ENCODE measurements at regions not wholly inside any gene's neighbourhood (a gene's known extent, or its start where the extent isn't known, plus 50 kb on each side); places are given as distances from the start of the nearest gene placed in this dataset.

DNA sequence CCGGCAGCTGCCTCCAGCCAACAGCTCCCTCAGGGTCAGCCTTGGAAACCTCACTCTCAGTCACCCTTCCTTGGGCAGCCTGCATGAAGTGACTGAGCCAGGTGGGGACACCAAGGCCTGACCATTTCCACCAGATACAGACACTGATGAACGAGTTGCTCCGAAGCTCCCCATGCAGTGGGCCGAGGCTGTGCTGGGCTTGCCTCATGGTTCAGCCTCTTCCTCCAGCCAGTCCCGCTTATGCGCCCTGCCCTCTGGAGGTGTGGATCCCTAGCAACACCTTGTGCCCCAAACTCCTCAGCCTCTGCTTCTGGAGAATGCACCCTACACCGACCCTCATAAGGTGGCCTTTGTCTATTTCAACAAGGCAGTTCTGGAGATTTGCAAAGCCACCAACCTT lies 236.0 kb downstream of the RRAGC start:
- DNase-seq (ENCODE audit: extremely low read depth, low read depth), result no peak
- TF ChIP-seq, protein P1, sequence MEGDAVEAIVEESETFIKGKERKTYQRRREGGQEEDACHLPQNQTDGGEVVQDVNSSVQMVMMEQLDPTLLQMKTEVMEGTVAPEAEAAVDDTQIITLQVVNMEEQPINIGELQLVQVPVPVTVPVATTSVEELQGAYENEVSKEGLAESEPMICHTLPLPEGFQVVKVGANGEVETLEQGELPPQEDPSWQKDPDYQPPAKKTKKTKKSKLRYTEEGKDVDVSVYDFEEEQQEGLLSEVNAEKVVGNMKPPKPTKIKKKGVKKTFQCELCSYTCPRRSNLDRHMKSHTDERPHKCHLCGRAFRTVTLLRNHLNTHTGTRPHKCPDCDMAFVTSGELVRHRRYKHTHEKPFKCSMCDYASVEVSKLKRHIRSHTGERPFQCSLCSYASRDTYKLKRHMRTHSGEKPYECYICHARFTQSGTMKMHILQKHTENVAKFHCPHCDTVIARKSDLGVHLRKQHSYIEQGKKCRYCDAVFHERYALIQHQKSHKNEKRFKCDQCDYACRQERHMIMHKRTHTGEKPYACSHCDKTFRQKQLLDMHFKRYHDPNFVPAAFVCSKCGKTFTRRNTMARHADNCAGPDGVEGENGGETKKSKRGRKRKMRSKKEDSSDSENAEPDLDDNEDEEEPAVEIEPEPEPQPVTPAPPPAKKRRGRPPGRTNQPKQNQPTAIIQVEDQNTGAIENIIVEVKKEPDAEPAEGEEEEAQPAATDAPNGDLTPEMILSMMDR (IDR thresholded peaks at IDR 0.05; ENCODE audit: low read depth, low read length), result no peak

DNA sequence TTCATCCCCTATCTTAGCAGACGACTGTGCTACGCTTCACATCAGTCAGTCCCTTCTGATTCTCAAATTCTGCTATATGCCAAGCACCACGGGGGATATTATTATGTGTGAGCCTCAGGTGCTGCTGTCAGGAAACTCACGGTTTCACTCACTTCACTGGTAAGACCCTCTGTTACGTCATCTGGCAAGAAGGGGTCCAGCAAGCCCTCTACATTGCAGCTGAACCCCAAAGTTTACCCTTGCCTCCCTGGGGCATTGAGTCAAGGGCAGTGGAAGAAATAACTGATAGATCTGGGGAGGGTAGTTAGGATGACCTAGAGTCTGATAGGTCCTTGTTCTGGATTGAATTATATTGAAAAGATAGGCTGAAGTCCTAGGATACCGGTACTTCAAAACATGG lies 237.4 kb downstream of the RRAGC start:
- TF ChIP-seq, protein P1 (IDR thresholded peaks at IDR 0.05; ENCODE audit: low read depth, low read length), result no peak
- DNase-seq (ENCODE audit: extremely low read depth, low read depth), result no peak

DNA sequence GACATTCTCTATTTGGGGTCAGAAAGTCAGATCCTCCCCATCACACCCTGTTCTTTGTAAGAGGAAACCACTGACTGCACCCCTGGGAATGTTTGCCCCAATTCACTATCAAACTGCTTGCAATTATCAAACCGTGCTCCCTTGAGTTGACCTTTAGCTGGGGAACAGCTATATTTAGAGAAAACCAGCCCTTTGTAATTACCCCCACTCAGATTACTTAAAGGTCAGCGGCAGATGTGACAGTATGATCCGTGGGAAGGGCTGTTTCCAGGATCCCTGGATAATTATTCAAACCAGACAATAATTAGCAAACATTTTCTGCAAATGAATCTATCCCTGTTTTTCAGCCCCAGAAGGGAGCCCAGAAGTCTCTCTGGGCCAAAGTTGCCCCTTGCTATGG lies 242.7 kb downstream of the RRAGC start:
- DNase-seq (ENCODE audit: extremely low read depth, low read depth), result no peak
- TF ChIP-seq, protein P1 (IDR thresholded peaks at IDR 0.05; ENCODE audit: low read depth, low read length), result no peak

DNA sequence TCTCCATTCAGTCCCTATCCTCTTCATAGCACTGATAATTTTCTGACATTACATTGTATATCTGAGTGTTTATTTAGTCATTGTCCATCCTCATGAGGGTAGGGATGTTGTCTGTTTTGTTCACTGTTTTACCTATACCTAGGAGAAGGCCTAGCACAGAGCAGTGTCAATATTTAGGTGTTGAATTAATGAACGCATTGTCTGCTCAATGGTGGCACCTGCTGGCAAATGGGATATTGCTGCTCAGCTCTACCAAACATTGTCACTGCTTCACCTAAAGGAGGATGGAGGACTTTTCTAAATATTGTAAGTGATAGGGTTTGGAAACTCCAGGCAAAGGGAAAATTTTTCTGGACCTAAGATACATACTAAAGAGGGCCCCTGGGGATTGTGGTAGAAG lies 243.9 kb downstream of the RRAGC start:
- TF ChIP-seq, protein P1 (IDR thresholded peaks at IDR 0.05; ENCODE audit: low read depth, low read length), result no peak
- DNase-seq (ENCODE audit: extremely low read depth, low read depth), result no peak

DNA sequence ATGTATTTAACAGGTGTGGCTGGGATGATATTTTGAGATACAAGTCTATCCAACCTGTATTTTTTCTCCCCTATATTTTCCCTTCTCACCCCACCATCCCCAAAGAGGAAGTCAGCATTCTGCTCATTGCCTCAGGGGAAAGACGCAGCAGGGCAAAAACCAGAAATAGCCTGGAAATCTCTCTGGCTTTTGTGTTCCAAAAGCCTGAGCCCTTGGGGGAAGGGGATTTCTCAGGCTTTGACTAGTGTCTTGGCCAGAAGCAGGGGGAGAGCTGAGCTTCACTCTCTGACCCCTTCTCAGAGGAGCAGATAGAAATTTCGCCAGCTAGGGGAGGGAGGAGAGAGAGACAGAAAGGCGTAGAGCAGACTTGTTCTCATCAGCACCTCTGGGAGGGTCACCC lies 244.7 kb downstream of the RRAGC start:
- DNase-seq (ENCODE audit: extremely low read depth, low read depth), result no peak
- TF ChIP-seq, protein P1 (IDR thresholded peaks at IDR 0.05; ENCODE audit: low read depth, low read length), result no peak

DNA sequence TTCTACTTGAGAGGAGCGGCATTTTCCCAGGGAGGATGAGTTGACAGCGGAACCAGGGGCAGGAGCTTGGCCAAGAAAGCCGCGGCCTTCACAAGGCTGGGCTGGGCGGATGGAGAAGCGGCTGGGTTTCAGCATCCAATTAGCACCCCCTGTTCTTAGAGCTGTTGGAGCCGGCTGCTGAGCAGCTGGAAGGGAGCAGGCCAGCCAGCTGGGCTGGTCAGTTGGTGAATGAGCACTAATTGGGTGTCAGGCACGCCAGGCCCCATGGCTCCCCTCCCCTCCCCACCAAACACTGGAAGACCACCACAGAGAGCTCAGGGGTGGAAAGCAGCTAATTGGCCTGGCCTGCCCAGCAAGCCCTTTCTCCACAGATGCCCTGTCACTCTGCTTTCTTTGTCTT lies 245.6 kb downstream of the RRAGC start:
- DNase-seq (ENCODE audit: extremely low read depth, low read depth), result no peak
- TF ChIP-seq, protein P1 (IDR thresholded peaks at IDR 0.05; ENCODE audit: low read depth, low read length), result no peak

DNA sequence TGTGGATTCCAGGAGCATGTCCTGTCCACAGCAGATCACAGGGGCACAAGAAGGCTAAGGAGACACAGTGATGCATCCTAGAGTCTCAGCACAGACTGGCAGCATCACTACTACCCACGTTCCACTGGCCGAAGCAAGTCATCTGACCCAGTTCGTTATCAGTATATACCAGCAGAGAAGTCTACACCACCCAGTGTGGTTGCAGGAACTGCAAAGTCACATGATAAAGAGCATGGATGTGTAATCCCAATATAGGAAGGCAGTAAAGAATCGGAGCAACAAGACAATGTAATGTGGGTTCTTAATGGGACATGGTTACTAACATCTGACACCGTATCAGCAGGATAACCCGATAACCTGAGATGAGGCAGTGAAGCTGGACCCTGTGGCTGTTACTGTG lies 246.6 kb downstream of the RRAGC start:
- no peak for DNase-seq (ENCODE audit: extremely low read depth, low read depth)
- TF ChIP-seq, protein P1 (IDR thresholded peaks at IDR 0.05; ENCODE audit: low read depth, low read length), result no peak

All from AG09319 (cell line).